H1 (cell line): ENCODE measurements at regions not wholly inside any gene's neighbourhood (a gene's known extent, or its start where the extent isn't known, plus 50 kb on each side); places are given as distances from the start of the nearest gene placed in this dataset.

Source experiments
- CTCF ChIA-PET: fragments of 300-600 bp; sonication (Branson Sonifier 250); formaldehyde crosslinking; loops from one replicate; lab custom pipeline; 2021; ENCODE audit not compliant: partially characterized antibody; lab: Charles Lee
- POLR2A ChIA-PET: fragments of 300-600 bp; sonication (Branson Sonifier 250); formaldehyde crosslinking; loops from one replicate; lab custom pipeline; 2021; ENCODE audit warnings: inconsistent platforms; ENCODE audit not compliant: partially characterized antibody; lab: Charles Lee
- DNase-seq, 2 experiments: peaks; one replicate each; pipeline versions ENCODE4 v3.0.0 to v3.0.0-alpha.2; 2010 to 2022; ENCODE audit warnings: low spot score in 2 of 2, low read depth in 1 of 2, mixed read lengths in 1 of 2
- FAIRE-seq: peaks from 2 replicates; lab custom pipeline; 2011; peaks lifted over from hg19 to GRCh38; lab: Jason Lieb, UNC
- H2AFZ ChIP-seq: 2 replicates; pipeline ENCODE4 v1.8.1; 2012; ENCODE audit warnings: low read length, inconsistent platforms
- H2AK5ac ChIP-seq: 2 replicates; pipeline ENCODE4 v1.6.1; 2013; ENCODE audit warnings: low read depth, low read length
- H2BK120ac ChIP-seq: replicated peaks from 2 replicates; pipeline ENCODE3; 2013; ENCODE audit warnings: low read depth, low read length, inconsistent platforms
- H2BK12ac ChIP-seq: 2 replicates; pipeline ENCODE4 v1.6.1; 2013; ENCODE audit warnings: low read depth, low read length
- H2BK15ac ChIP-seq: 2 replicates; pipeline ENCODE4 v1.6.1; 2013; ENCODE audit warnings: low read length
- H2BK20ac ChIP-seq: 2 replicates; pipeline ENCODE4 v1.6.1; 2013; ENCODE audit warnings: low read length
- H2BK5ac ChIP-seq: 2 replicates; pipeline ENCODE4 v1.6.1; 2013; ENCODE audit warnings: low read depth, low read length
- H3K14ac ChIP-seq: 2 replicates; pipeline ENCODE4 v1.6.1; 2013; ENCODE audit warnings: inconsistent platforms; ENCODE audit not compliant: insufficient read length
- H3K18ac ChIP-seq: 2 replicates; pipeline ENCODE4 v1.6.1; 2013; ENCODE audit warnings: low read length; ENCODE audit errors: extremely low read depth
- H3K23ac ChIP-seq: 2 replicates; pipeline ENCODE4 v1.6.1; 2013; ENCODE audit warnings: inconsistent platforms; ENCODE audit not compliant: insufficient read length
- H3K23me2 ChIP-seq: 2 replicates; pipeline ENCODE4 v1.6.1; 2013; ENCODE audit warnings: low read depth, low read length
- H3K27ac ChIP-seq: 2 replicates; pipeline ENCODE4 v1.6.1; 2011; ENCODE audit warnings: low read depth, low read length, inconsistent platforms
- H3K27me3 ChIP-seq, 4 experiments: replicated peaks in 1 of 4; 1 replicate in 1 of 4; 2 replicates in 3 of 4; pipeline versions ENCODE4 v1.6.1 to v1.8.1; 2011 to 2013; ENCODE audit warnings: low read length in 3 of 4, mild to moderate bottlenecking in 3 of 4, inconsistent platforms in 2 of 4, mixed read lengths in 2 of 4, moderate library complexity in 1 of 4; ENCODE audit not compliant: control insufficient read depth in 3 of 4, insufficient read depth in 3 of 4; ENCODE audit errors: extremely low read depth in 1 of 4
- H3K36me3 ChIP-seq, 4 experiments: 2 replicates each; pipeline versions ENCODE4 v1.6.1 to v1.8.1; 2011 to 2013; ENCODE audit warnings: mild to moderate bottlenecking in 4 of 4, low read length in 3 of 4, moderate library complexity in 2 of 4, control low read depth in 1 of 4, inconsistent platforms in 1 of 4; ENCODE audit not compliant: insufficient read depth in 4 of 4, control insufficient read depth in 2 of 4
- H3K4ac ChIP-seq: replicated peaks from 2 replicates; pipeline ENCODE3; 2013; ENCODE audit warnings: low read length, low read depth, mixed read lengths, inconsistent platforms; ENCODE audit not compliant: insufficient read length
- H3K4me1 ChIP-seq, 4 experiments: replicated peaks in 1 of 4; 1 replicate in 1 of 4; 2 replicates in 3 of 4; pipeline versions ENCODE4 v1.6.1 to v1.8.1; 2011 to 2013; ENCODE audit warnings: low read length in 3 of 4, inconsistent platforms in 2 of 4, mixed read lengths in 1 of 4; ENCODE audit not compliant: insufficient read depth in 4 of 4, control insufficient read depth in 3 of 4
- H3K4me2 ChIP-seq, 2 experiments: 2 replicates each; pipeline versions ENCODE4 v1.6.1 to v1.8.1; 2011 to 2013; ENCODE audit warnings: low read depth in 2 of 2, low read length in 2 of 2, control low read depth in 1 of 2, inconsistent platforms in 1 of 2, mild to moderate bottlenecking in 1 of 2; ENCODE audit not compliant: insufficient read depth in 1 of 2
- H3K4me3 ChIP-seq, 4 experiments: fragments of 200-600, 300-600 bp in 1 of 4; sonication (generic), shearing (Covaris generic), sonication (Bioruptor Twin) in 1 of 4; 2 replicates each; pipeline versions ENCODE4 v1.5.1 to v1.8.1; 2011 to 2016; ENCODE audit warnings: low read length in 4 of 4, low read depth in 3 of 4, control low read depth in 2 of 4, inconsistent platforms in 2 of 4, mild to moderate bottlenecking in 2 of 4, mixed read lengths in 1 of 4, moderate library complexity in 1 of 4; ENCODE audit not compliant: insufficient read depth in 2 of 4; ENCODE audit errors: extremely low read depth in 1 of 4
- H3K56ac ChIP-seq: replicated peaks from 2 replicates; pipeline ENCODE3; 2013; ENCODE audit warnings: low read depth, mild to moderate bottlenecking, mixed read lengths, low read length, inconsistent platforms; ENCODE audit not compliant: insufficient read length
- H3K79me1 ChIP-seq: 2 replicates; pipeline ENCODE4 v1.6.1; 2013; ENCODE audit warnings: low read depth, low read length, control low read depth
- H3K79me2 ChIP-seq, 2 experiments: 2 replicates each; pipeline versions ENCODE4 v1.6.1 to v1.8.1; 2012 to 2013; ENCODE audit warnings: low read length in 2 of 2, mild to moderate bottlenecking in 2 of 2, inconsistent platforms in 1 of 2; ENCODE audit not compliant: insufficient read depth in 2 of 2, control insufficient read depth in 1 of 2
- H3K9ac ChIP-seq, 4 experiments: replicated peaks in 1 of 4; 1 replicate in 1 of 4; 2 replicates in 3 of 4; pipeline versions ENCODE4 v1.6.1 to v1.8.1; 2011 to 2013; ENCODE audit warnings: low read depth in 3 of 4, low read length in 3 of 4, control low read depth in 2 of 4, mild to moderate bottlenecking in 2 of 4, moderate library complexity in 2 of 4, inconsistent platforms in 1 of 4; ENCODE audit errors: extremely low read depth in 1 of 4
- H3K9me3 ChIP-seq, 2 experiments: 2 replicates each; pipeline versions ENCODE4 v1.6.1 to v1.8.1; 2012 to 2013; ENCODE audit warnings: mild to moderate bottlenecking in 2 of 2, moderate library complexity in 2 of 2, control low read depth in 1 of 2, inconsistent platforms in 1 of 2, low read depth in 1 of 2, low read length in 1 of 2, mixed read lengths in 1 of 2; ENCODE audit not compliant: insufficient read depth in 2 of 2
- H4K20me1 ChIP-seq, 2 experiments: replicated peaks in 1 of 2; 2 replicates each; pipeline versions ENCODE3 to v1.8.1; 2011 to 2013; ENCODE audit warnings: inconsistent platforms in 2 of 2, low read length in 2 of 2, mild to moderate bottlenecking in 1 of 2; ENCODE audit not compliant: insufficient read depth in 2 of 2, control insufficient read depth in 1 of 2
- H4K5ac ChIP-seq: 2 replicates; pipeline ENCODE4 v1.6.1; 2013; ENCODE audit warnings: low read length, low read depth, mixed read lengths, inconsistent platforms; ENCODE audit not compliant: insufficient read length
- H4K8ac ChIP-seq: 2 replicates; pipeline ENCODE4 v1.8.0; 2013; ENCODE audit warnings: mild to moderate bottlenecking, moderate library complexity, low read length, inconsistent platforms; ENCODE audit not compliant: insufficient read depth; ENCODE audit errors: extremely low read depth
- H4K91ac ChIP-seq: replicated peaks from 2 replicates; pipeline ENCODE3; 2013; ENCODE audit warnings: low read length, mixed read lengths, inconsistent platforms; ENCODE audit not compliant: insufficient read length
- BCL11A ChIP-seq, 2 experiments: IDR thresholded peaks; one replicate each; pipeline ENCODE4 v1.6.1; 2011; ENCODE audit warnings: low read depth in 2 of 2, low read length in 2 of 2, mild to moderate bottlenecking in 2 of 2
- CBX5 ChIP-seq: fragments of 300-800, 300-1000 bp; sonication (generic); IDR thresholded peaks from 2 replicates; pipeline ENCODE4 v1.7.1; 2016; ENCODE audit warnings: antibody characterized with exemption, low read length, low read depth
- CREB1 ChIP-seq: IDR thresholded peaks from 2 replicates; pipeline ENCODE4 v1.6.1; 2012; ENCODE audit warnings: inconsistent platforms
- CTBP2 ChIP-seq: IDR thresholded peaks from 2 replicates; pipeline ENCODE4 v1.7.0; 2011; ENCODE audit warnings: borderline replicate concordance, mild to moderate bottlenecking, moderate library complexity, mixed read lengths, low read length; ENCODE audit not compliant: insufficient read depth, insufficient read length
- EGR1 ChIP-seq: IDR thresholded peaks from 2 replicates; pipeline ENCODE4 v1.6.1; 2011; ENCODE audit warnings: low read depth, low read length, borderline replicate concordance
- EP300 ChIP-seq, 2 experiments: IDR thresholded peaks; 1 replicate in 1 of 2; 2 replicates in 1 of 2; pipeline ENCODE4 v1.6.1; 2011 to 2012; ENCODE audit warnings: low read depth in 2 of 2, low read length in 2 of 2, mild to moderate bottlenecking in 2 of 2, borderline replicate concordance in 1 of 2, inconsistent platforms in 1 of 2, moderate library complexity in 1 of 2
- EZH2 ChIP-seq: fragments of 200-600 bp; sonication (generic); IDR thresholded peaks from 2 replicates; pipeline ENCODE4 v1.7.1; 2012; ENCODE audit warnings: low read depth, mild to moderate bottlenecking, moderate library complexity, low read length, inconsistent platforms; ENCODE audit not compliant: severe bottlenecking
- GABPA ChIP-seq: IDR thresholded peaks from 2 replicates; pipeline ENCODE4 v1.6.1; 2011; ENCODE audit warnings: mild to moderate bottlenecking, low read length, moderate library complexity, borderline replicate concordance; ENCODE audit not compliant: insufficient read depth
- HDAC2 ChIP-seq, 2 experiments: fragments of 300-600 bp in 1 of 2; sonication (generic) in 1 of 2; IDR thresholded peaks; 2 replicates each; pipeline ENCODE4 v1.6.1; 2011 to 2012; ENCODE audit warnings: low read depth in 2 of 2, low read length in 2 of 2, mild to moderate bottlenecking in 2 of 2, moderate library complexity in 2 of 2, borderline replicate concordance in 1 of 2, inconsistent platforms in 1 of 2
- MAX ChIP-seq: IDR thresholded peaks from 2 replicates; pipeline ENCODE4 v1.6.1; 2012; ENCODE audit warnings: inconsistent platforms
- NANOG ChIP-seq: IDR thresholded peaks from 2 replicates; pipeline ENCODE4 v1.6.1; 2011; ENCODE audit warnings: low read length, low read depth, mild to moderate bottlenecking, inconsistent platforms; ENCODE audit not compliant: insufficient read depth, poor library complexity, severe bottlenecking
- TAF1 ChIP-seq: IDR thresholded peaks from 2 replicates; pipeline ENCODE4 v1.6.1; 2011; ENCODE audit warnings: mild to moderate bottlenecking, low read depth, low read length
- TCF12 ChIP-seq: IDR thresholded peaks from 2 replicates; pipeline ENCODE4 v1.6.1; 2011; ENCODE audit warnings: low read depth, mild to moderate bottlenecking, low read length
- TEAD4 ChIP-seq: IDR thresholded peaks from 2 replicates; pipeline ENCODE4 v1.6.1; 2012; ENCODE audit warnings: low read depth, low read length, inconsistent platforms, mixed read lengths
- WGBS, 2 experiments: shearing (Covaris generic) in 1 of 2; methylation state at CpG; one replicate each; pipeline versions ENCODE4 v1.1.6 to v1.1.7; 2013 to 2015; ENCODE audit warnings: low lambda C conversion rate in 2 of 2, mixed read lengths in 2 of 2, inconsistent platforms in 1 of 2, low coverage in 1 of 2, missing lambda C conversion rate in 1 of 2; ENCODE audit not compliant: insufficient replicate concordance in 2 of 2, insufficient coverage in 1 of 2, insufficient read length in 1 of 2; ENCODE audit errors: extremely low coverage in 1 of 2, missing lambda C conversion rate in 1 of 2; 5-methylcytosine and 5-hydroxymethylcytosine counted together

- ChIA-PET CTCF (interaction anchor here (0.7 to 1.6 kb wide), 2 partner anchors 40 to 43 kb away, joined by 3 to 4 read pairs; no protein-coding TSS in a partner anchor), POLR2A (no interaction called here)
- no peak overlapping the region for H3K4me3 ChIP-seq
- H4K8ac ChIP-seq: no peak overlapping the region
- no peak overlapping the region for H2BK15ac ChIP-seq
- H2BK12ac ChIP-seq: no peak overlapping the region
- no peak overlapping the region for H2BK120ac ChIP-seq
- DNase-seq: no peak
- H3K27ac ChIP-seq: no peak overlapping the region
- no peak overlapping the region for H2AFZ ChIP-seq
- no peaks in the 10 kb centered on the region for H3K79me2 ChIP-seq
- H3K4ac ChIP-seq: no peak overlapping the region
- 0 out of 7 replicates have a peak, but pooled peaks cover 0 to 5% (median 0%) of the 10 kb centered on the region in 4 experiments for H3K4me1 ChIP-seq
- no peaks in the 10 kb centered on the region for H3K27me3 ChIP-seq
- H3K56ac ChIP-seq: no peak overlapping the region
- no peak overlapping the region for H2BK20ac ChIP-seq
- H3K23me2 ChIP-seq: no peaks in the 10 kb centered on the region
- H2AK5ac ChIP-seq: no peak overlapping the region
- H3K9me3 ChIP-seq: no peaks in the 10 kb centered on the region
- FAIRE-seq: no peak
- H3K9ac ChIP-seq: no peak overlapping the region
- H3K18ac ChIP-seq: no peak overlapping the region
- H4K20me1 ChIP-seq: no peaks in the 10 kb centered on the region
- H3K79me1 ChIP-seq: no peaks in the 10 kb centered on the region
- no peak overlapping the region for H3K4me2 ChIP-seq
- no peak overlapping the region for H4K91ac ChIP-seq
- H4K5ac ChIP-seq: no peak overlapping the region
- no peak overlapping the region for H2BK5ac ChIP-seq
- H3K14ac ChIP-seq: no peak overlapping the region
- 99% methylated on average over 7 of the region's 7 CpGs; no CpG with 5 or more reads in 1 of the 2 experiments for WGBS, 2 experiments
- H3K23ac ChIP-seq: no peak overlapping the region
- peaks cover 0 to 6% (median 4%) of the 10 kb centered on the region in 4 experiments; a peak in 3 of 8 replicates for H3K36me3 ChIP-seq
- TF ChIP-seq EZH2 (no peak), EGR1 (no peak), NANOG (no peak), BCL11A (IDR thresholded peaks at IDR 0.05; ENCODE audit: low read depth in 2 of 2, low read length in 2 of 2) (no peak), GABPA (no peak), MAX (no peak), TCF12 (no peak), HDAC2 (IDR thresholded peaks at IDR 0.05; ENCODE audit: borderline replicate concordance in 1 of 2, low read depth in 2 of 2, low read length in 2 of 2) (no peak), CTBP2 (no peak), TEAD4 (no peak), EP300 (IDR thresholded peaks at IDR 0.05; ENCODE audit: borderline replicate concordance in 1 of 2, low read depth in 2 of 2, low read length in 2 of 2) (no peak), CBX5 (no peak), CREB1 (no peak), TAF1 (no peak)
Observed at GRCh38 chrX:10076765-10077164, 80.0 kb upstream of the CLCN4 start.
